Anterior cingulate cortex (tissue), 58 donors: ENCODE measurements at regions not wholly inside any gene's neighbourhood (a gene's known extent, or its start where the extent isn't known, plus 50 kb on each side); places are given as distances from the start of the nearest gene placed in this dataset.
"Not testable (repeated sequence)": the region's sequence is repeated elsewhere in the genome, so short reads cannot be mapped to it uniquely, and the experiment has no call there.

ENCODE experiments used
- DNase-seq, 58 donors: peaks; one replicate each; lab custom pipeline; 2025; lab: John Stamatoyannopoulos, UW

GRCh38 chrX:118252967-118253366 lies 92.9 kb upstream of the WDR44 start:
- DNase-seq, result no peak

GRCh38 chrX:118254611-118255010 lies 91.3 kb upstream of the WDR44 start:
- DNase-seq, result peak in 25 of 58 donors; percentile 0 to 47 (median 1)

GRCh38 chrX:118255921-118256320 lies 90.0 kb upstream of the WDR44 start:
- DNase-seq, result no peak

- DNase-seq, result no peak
Measured at GRCh38 chrX:118257781-118258180, 88.1 kb upstream of the WDR44 start.

GRCh38 chrX:118259213-118259612 lies 86.7 kb upstream of the WDR44 start:
- no peak for DNase-seq

- no peak for DNase-seq
Measured at GRCh38 chrX:118261151-118261550, 84.8 kb upstream of the WDR44 start.

- DNase-seq, result no peak
Measured at GRCh38 chrX:118271775-118272174, 74.1 kb upstream of the WDR44 start.

GRCh38 chrX:118272242-118272641 lies 73.7 kb upstream of the WDR44 start:
- DNase-seq, result no peak

- no peak for DNase-seq
Measured at GRCh38 chrX:118286066-118286762, 59.7 kb upstream of the WDR44 start.

- DNase-seq, result not testable (repeated sequence)
Measured at GRCh38 chrX:118295818-118296217, 50.1 kb upstream of the WDR44 start.
